HepG2 (cell line): ENCODE measurements at regions not wholly inside any gene's neighbourhood (a gene's known extent, or its start where the extent isn't known, plus 50 kb on each side); places are given as distances from the start of the nearest gene placed in this dataset.

Experiments
- ATAC-seq: fragments of 200-7000 bp; cut with Tn5 transposase; 3 replicates; pipeline ENCODE4 v1.9.1; 2020; ENCODE audit warnings: mild to moderate bottlenecking, moderate library complexity
- BruUV-seq: library from RNA; stranded (reverse); fragments of 400-500 nt; replicated peaks from 2 replicates; lab custom pipeline; 2021; lab: Mats Ljungman, UMichigan
- CTCF ChIA-PET: fragments of 300-600 bp; formaldehyde crosslinking; extraction: SDS; loops from one replicate; lab custom pipeline; 2021; ENCODE audit warnings: low total read pairs, inconsistent platforms, low intra/inter-chr PET ratio; lab: Yijun Ruan, JAX
- POLR2A ChIA-PET: fragments of 350-600 bp; sonication (Branson Sonifier 250); formaldehyde crosslinking; loops from one replicate; lab custom pipeline; 2020; ENCODE audit warnings: antibody characterized with exemption, inconsistent platforms; lab: Yijun Ruan, JAX
- DNase-seq: peaks from one replicate; pipeline ENCODE4 v3.0.0-alpha.2; 2015; ENCODE audit warnings: low spot score
- FAIRE-seq: peaks from 3 replicates; lab custom pipeline; 2011; peaks lifted over from hg19 to GRCh38; lab: Jason Lieb, UNC
- H2AFZ ChIP-seq: one replicate; pipeline ENCODE4 v1.6.1; 2011; ENCODE audit warnings: low read length, inconsistent platforms
- H3K27ac ChIP-seq: fragments of 300-600 bp; 3 replicates; pipeline ENCODE4 v1.8.0; 2011; ENCODE audit warnings: mixed run types, mild to moderate bottlenecking, mixed read lengths, low read length, inconsistent platforms; ENCODE audit not compliant: insufficient read depth; ENCODE audit errors: extremely low read length
- H3K27me3 ChIP-seq, 2 experiments: fragments of 200-600 bp in 1 of 2; 2 replicates in 1 of 2; 3 replicates in 1 of 2; pipeline versions ENCODE4 v1.6.0 to v1.8.0; 2011; ENCODE audit warnings: low read length in 2 of 2, mild to moderate bottlenecking in 2 of 2, moderate library complexity in 2 of 2, inconsistent platforms in 1 of 2; ENCODE audit not compliant: insufficient read depth in 2 of 2, control insufficient read depth in 1 of 2
- H3K36me3 ChIP-seq, 2 experiments: fragments of 200-600 bp in 1 of 2; replicated peaks in 1 of 2; 2 replicates in 1 of 2; 3 replicates in 1 of 2; pipeline versions ENCODE4 v1.5.1 to v1.8.0; 2011; ENCODE audit warnings: low read length in 2 of 2, inconsistent platforms in 1 of 2; ENCODE audit not compliant: insufficient read depth in 2 of 2, control insufficient read depth in 1 of 2
- H3K4me1 ChIP-seq: 2 replicates; pipeline ENCODE4 v1.5.1; 2012; ENCODE audit warnings: low read length, inconsistent platforms; ENCODE audit not compliant: insufficient read depth
- H3K4me2 ChIP-seq: 2 replicates; pipeline ENCODE4 v1.6.0; 2011; ENCODE audit warnings: low read depth, low read length, inconsistent platforms
- H3K4me3 ChIP-seq, 3 experiments: fragments of 200-600 bp in 1 of 3; sonication (generic), shearing (Covaris generic) in 1 of 3; replicated peaks in 1 of 3; 2 replicates each; pipeline ENCODE4 v1.5.1; 2011 to 2016; ENCODE audit warnings: low read length in 3 of 3, inconsistent platforms in 2 of 3, low read depth in 2 of 3, mild to moderate bottlenecking in 2 of 3, control low read depth in 1 of 3, mixed read lengths in 1 of 3; ENCODE audit not compliant: insufficient read depth in 1 of 3
- H3K79me2 ChIP-seq: one replicate; pipeline ENCODE4 v1.6.1; 2011; ENCODE audit warnings: low read length, inconsistent platforms; ENCODE audit not compliant: insufficient read depth
- H3K9ac ChIP-seq: 2 replicates; pipeline ENCODE4 v1.6.0; 2011; ENCODE audit warnings: mild to moderate bottlenecking, low read depth, low read length, inconsistent platforms; ENCODE audit not compliant: insufficient read depth
- H3K9me3 ChIP-seq: 2 replicates; pipeline ENCODE4 v1.5.1; 2012; ENCODE audit warnings: mild to moderate bottlenecking, low read length
- H4K20me1 ChIP-seq: 2 replicates; pipeline ENCODE4 v1.6.0; 2011; ENCODE audit warnings: inconsistent platforms, mild to moderate bottlenecking, low read length, moderate library complexity; ENCODE audit not compliant: insufficient read depth
- IKZF1 ChIP-seq: fragments of 450-650 bp; IDR thresholded peaks from 2 replicates; pipeline ENCODE4 v1.7.1; 2016
- ISL2 ChIP-seq: sonication (generic); formaldehyde crosslinking; IDR thresholded peaks from 2 replicates; pipeline ENCODE4 v1.5.0; 2020; ENCODE audit warnings: missing genetic modification reagents
- KDM6A ChIP-seq: IDR thresholded peaks from 2 replicates; pipeline ENCODE4 v1.6.1; 2016; ENCODE audit warnings: low read depth
- MEF2D ChIP-seq: sonication (generic); formaldehyde crosslinking; IDR thresholded peaks from 2 replicates; pipeline ENCODE4 v1.5.1; 2020; ENCODE audit warnings: mild to moderate bottlenecking, missing genetic modification reagents
- PAWR ChIP-seq: sonication (generic); formaldehyde crosslinking; IDR thresholded peaks from 2 replicates; pipeline ENCODE4 v1.4.0; 2020; ENCODE audit warnings: missing genetic modification reagents, mild to moderate bottlenecking, borderline replicate concordance
- TOPORS ChIP-seq: sonication (generic); formaldehyde crosslinking; IDR thresholded peaks from 2 replicates; pipeline ENCODE4 v1.8.0; 2023; ENCODE audit warnings: mild to moderate bottlenecking, missing genetic modification reagents
- ZNF550 ChIP-seq: sonication (generic); formaldehyde crosslinking; IDR thresholded peaks from 2 replicates; pipeline ENCODE4 v1.4.0; 2020; ENCODE audit warnings: mild to moderate bottlenecking, missing genetic modification reagents, borderline replicate concordance
- WGBS: methylation state at CpG from one replicate; pipeline ENCODE4 v1.1.6; 2017; ENCODE audit warnings: low lambda C conversion rate; 5-methylcytosine and 5-hydroxymethylcytosine counted together
- in situ Hi-C: cut with HindIII; loops from 2 replicates; pipeline ENCODE4 v1.10.0; 2017; ENCODE audit warnings: low pct_unique_long_range_greater_than_20kb; ENCODE audit not compliant: extremely low pct_ligation_motif_present
- intact Hi-C: fragments of 100-400 bp; cut with micrococcal nuclease; formaldehyde crosslinking; loops from one replicate; pipeline ENCODE4 v1.10.0; 2022; ENCODE audit not compliant: unreplicated experiment
- TF ChIP-seq, protein P1 (sequence below): sonication (generic); formaldehyde crosslinking; IDR thresholded peaks from 2 replicates; pipeline ENCODE4 v1.5.1; 2020; ENCODE audit warnings: missing genetic modification reagents, mild to moderate bottlenecking, borderline replicate concordance
- TF ChIP-seq, protein P2 (sequence below): IDR thresholded peaks from 2 replicates; pipeline ENCODE4 v1.6.1; 2016; ENCODE audit warnings: mild to moderate bottlenecking, missing biosample characterization, missing genetic modification reagents
- TF ChIP-seq, protein P3 (sequence below), 2 experiments: sonication (generic) in 1 of 2; formaldehyde crosslinking in 1 of 2; IDR thresholded peaks; 2 replicates each; pipeline versions ENCODE4 v1.4.0 to v1.6.1; 2018 to 2020; ENCODE audit warnings: missing genetic modification reagents in 2 of 2, borderline replicate concordance in 1 of 2, low read depth in 1 of 2, mild to moderate bottlenecking in 1 of 2, missing biosample characterization in 1 of 2
- TF ChIP-seq, protein P4 (sequence below): sonication (generic); formaldehyde crosslinking; IDR thresholded peaks from one replicate; pipeline ENCODE4 v1.5.1; 2020; ENCODE audit warnings: mild to moderate bottlenecking, missing genetic modification reagents; ENCODE audit errors: not compliant biosample characterization
- TF ChIP-seq, protein P5 (sequence below): IDR thresholded peaks from 2 replicates; pipeline ENCODE4 v1.6.1; 2016; ENCODE audit warnings: missing genetic modification reagents, missing compliant biosample characterization

DNA sequence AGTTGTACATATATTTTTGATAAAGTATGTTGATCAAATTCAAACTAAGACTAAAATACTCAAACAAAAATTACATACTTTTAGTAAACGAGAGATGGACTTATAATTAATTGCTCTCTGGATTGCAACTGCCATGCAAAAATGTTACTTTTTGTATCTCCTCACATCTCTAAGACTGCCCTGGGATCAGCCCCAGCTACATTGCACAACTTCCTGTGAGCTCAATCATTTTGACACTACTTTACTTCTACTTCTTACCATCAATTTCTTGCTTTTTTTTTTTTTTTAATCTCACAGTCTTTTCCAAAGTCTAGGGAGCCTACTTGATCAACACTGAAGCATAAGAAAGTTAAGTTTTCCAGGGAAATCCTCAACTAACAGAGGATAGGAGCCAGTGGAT, 506.0 kb upstream of the CDH10 start:
- Histone ChIP-seq H4K20me1 (no peaks in the 10 kb centered on the region), H3K9ac (no peak overlapping the region), H3K27me3 (no peaks in the 10 kb centered on the region), H3K27ac (no peak overlapping the region), H3K9me3 (peaks cover 61% of the 10 kb centered on the region), H3K79me2 (no peaks in the 10 kb centered on the region), H2AFZ (no peak overlapping the region), H3K4me3 (no peak overlapping the region), H3K36me3 (no peaks in the 10 kb centered on the region), H3K4me2 (no peak overlapping the region), H3K4me1 (no peaks in the 10 kb centered on the region)
- DNase-seq: no peak
- intact Hi-C loops: no loop called here
- in situ Hi-C loops: no loop called here
- ChIA-PET CTCF (no interaction called here), POLR2A (no interaction called here)
- 3% methylated on average over 1 of the region's 1 CpG for WGBS
- ATAC-seq: no peak
- BruUV-seq: no TSS peak
- FAIRE-seq: no peak
- TF ChIP-seq ISL2 (CRISPR knock-in tag): no peak
- no peak for TF ChIP-seq IKZF1
- TF ChIP-seq TOPORS: no peak
- TF ChIP-seq, protein P1, sequence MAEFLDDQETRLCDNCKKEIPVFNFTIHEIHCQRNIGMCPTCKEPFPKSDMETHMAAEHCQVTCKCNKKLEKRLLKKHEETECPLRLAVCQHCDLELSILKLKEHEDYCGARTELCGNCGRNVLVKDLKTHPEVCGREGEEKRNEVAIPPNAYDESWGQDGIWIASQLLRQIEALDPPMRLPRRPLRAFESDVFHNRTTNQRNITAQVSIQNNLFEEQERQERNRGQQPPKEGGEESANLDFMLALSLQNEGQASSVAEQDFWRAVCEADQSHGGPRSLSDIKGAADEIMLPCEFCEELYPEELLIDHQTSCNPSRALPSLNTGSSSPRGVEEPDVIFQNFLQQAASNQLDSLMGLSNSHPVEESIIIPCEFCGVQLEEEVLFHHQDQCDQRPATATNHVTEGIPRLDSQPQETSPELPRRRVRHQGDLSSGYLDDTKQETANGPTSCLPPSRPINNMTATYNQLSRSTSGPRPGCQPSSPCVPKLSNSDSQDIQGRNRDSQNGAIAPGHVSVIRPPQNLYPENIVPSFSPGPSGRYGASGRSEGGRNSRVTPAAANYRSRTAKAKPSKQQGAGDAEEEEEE: no peak
- TF ChIP-seq, protein P2, sequence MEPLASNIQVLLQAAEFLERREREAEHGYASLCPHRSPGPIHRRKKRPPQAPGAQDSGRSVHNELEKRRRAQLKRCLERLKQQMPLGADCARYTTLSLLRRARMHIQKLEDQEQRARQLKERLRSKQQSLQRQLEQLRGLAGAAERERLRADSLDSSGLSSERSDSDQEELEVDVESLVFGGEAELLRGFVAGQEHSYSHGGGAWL (CRISPR knock-in tag): no peak
- TF ChIP-seq, protein P3, sequence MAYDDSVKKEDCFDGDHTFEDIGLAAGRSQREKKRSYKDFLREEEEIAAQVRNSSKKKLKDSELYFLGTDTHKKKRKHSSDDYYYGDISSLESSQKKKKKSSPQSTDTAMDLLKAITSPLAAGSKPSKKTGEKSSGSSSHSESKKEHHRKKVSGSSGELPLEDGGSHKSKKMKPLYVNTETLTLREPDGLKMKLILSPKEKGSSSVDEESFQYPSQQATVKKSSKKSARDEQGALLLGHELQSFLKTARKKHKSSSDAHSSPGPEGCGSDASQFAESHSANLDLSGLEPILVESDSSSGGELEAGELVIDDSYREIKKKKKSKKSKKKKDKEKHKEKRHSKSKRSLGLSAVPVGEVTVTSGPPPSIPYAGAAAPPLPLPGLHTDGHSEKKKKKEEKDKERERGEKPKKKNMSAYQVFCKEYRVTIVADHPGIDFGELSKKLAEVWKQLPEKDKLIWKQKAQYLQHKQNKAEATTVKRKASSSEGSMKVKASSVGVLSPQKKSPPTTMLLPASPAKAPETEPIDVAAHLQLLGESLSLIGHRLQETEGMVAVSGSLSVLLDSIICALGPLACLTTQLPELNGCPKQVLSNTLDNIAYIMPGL (CRISPR knock-in tag; IDR thresholded peaks at IDR 0.05; ENCODE audit: borderline replicate concordance in 1 of 2, low read depth in 1 of 2): no peak
- TF ChIP-seq, protein P4, sequence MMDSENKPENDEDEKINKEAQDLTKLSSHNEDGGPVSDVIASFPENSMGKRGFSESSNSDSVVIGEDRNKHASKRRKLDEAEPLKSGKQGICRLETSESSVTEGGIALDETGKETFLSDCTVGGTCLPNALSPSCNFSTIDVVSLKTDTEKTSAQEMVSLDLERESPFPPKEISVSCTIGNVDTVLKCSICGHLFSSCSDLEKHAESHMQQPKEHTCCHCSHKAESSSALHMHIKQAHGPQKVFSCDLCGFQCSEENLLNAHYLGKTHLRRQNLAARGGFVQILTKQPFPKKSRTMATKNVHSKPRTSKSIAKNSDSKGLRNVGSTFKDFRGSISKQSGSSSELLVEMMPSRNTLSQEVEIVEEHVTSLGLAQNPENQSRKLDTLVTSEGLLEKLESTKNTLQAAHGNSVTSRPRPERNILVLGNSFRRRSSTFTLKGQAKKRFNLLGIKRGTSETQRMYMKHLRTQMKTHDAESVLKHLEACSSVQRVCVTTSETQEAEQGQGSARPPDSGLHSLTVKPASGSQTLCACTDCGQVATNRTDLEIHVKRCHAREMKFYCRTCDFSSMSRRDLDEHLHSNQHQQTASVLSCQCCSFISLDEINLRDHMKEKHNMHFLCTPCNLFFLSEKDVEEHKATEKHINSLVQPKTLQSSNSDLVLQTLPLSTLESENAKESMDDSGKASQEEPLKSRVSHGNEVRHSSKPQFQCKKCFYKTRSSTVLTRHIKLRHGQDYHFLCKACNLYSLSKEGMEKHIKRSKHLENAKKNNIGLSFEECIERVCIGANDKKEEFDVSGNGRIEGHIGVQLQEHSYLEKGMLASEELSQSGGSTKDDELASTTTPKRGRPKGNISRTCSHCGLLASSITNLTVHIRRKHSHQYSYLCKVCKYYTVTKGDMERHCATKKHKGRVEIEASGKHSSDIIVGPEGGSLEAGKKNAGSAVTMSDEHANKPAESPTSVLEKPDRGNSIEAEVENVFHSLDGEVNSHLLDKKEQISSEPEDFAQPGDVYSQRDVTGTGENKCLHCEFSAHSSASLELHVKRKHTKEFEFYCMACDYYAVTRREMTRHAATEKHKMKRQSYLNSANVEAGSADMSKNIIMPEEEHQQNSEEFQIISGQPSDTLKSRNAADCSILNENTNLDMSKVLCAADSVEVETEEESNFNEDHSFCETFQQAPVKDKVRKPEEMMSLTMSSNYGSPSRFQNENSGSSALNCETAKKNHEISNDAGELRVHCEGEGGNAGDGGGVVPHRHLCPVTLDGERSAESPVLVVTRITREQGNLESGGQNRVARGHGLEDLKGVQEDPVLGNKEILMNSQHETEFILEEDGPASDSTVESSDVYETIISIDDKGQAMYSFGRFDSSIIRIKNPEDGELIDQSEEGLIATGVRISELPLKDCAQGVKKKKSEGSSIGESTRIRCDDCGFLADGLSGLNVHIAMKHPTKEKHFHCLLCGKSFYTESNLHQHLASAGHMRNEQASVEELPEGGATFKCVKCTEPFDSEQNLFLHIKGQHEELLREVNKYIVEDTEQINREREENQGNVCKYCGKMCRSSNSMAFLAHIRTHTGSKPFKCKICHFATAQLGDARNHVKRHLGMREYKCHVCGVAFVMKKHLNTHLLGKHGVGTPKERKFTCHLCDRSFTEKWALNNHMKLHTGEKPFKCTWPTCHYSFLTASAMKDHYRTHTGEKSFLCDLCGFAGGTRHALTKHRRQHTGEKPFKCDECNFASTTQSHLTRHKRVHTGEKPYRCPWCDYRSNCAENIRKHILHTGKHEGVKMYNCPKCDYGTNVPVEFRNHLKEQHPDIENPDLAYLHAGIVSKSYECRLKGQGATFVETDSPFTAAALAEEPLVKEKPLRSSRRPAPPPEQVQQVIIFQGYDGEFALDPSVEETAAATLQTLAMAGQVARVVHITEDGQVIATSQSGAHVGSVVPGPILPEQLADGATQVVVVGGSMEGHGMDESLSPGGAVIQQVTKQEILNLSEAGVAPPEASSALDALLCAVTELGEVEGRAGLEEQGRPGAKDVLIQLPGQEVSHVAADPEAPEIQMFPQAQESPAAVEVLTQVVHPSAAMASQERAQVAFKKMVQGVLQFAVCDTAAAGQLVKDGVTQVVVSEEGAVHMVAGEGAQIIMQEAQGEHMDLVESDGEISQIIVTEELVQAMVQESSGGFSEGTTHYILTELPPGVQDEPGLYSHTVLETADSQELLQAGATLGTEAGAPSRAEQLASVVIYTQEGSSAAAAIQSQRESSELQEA (CRISPR knock-in tag): no peak
- TF ChIP-seq KDM6A (CRISPR knock-in tag): no peak
- TF ChIP-seq ZNF550 (CRISPR knock-in tag): no peak
- no peak for TF ChIP-seq PAWR
- TF ChIP-seq, protein P5, sequence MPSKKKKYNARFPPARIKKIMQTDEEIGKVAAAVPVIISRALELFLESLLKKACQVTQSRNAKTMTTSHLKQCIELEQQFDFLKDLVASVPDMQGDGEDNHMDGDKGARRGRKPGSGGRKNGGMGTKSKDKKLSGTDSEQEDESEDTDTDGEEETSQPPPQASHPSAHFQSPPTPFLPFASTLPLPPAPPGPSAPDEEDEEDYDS (CRISPR knock-in tag): no peak
- no peak for TF ChIP-seq MEF2D (CRISPR knock-in tag)
